HG02610 (cell line): ENCODE measurements at regions not wholly inside any gene's neighbourhood (a gene's known extent, or its start where the extent isn't known, plus 50 kb on each side); places are given as distances from the start of the nearest gene placed in this dataset.

Experiments
- ATAC-seq: cut with Tn5 transposase; IDR thresholded peaks from one replicate; pipeline ENCODE4 v1.9.1; 2021; ENCODE audit warnings: mild to moderate bottlenecking, moderate library complexity; ENCODE audit not compliant: unreplicated experiment

GRCh38 chr6:18752278-18753068, 365.3 kb downstream of the RNF144B start:
- no peak for ATAC-seq

- no peak for ATAC-seq
Measured at GRCh38 chr6:18753076-18753475, 365.9 kb downstream of the RNF144B start.

DNA sequence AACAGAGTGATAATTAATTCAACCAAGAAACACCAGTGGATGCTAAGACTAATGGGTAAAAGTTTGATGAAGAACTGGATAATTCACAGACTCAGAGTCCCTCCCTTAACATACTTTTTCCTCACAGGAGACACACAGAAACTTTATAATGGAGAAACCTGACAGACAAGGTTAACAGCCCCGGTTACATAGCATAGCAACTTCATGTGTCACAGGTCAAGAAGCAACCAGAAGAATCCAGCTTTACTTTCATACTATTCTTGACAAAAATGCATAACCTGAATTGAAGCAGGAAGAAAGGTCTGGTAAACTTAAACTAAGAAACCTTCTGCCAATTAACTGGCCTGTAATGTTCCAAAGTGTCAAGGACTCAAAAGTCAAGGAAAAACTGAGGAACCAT, 375.9 kb downstream of the RNF144B start:
- ATAC-seq, result no peak

- no peak for ATAC-seq
Measured at GRCh38 chr6:18784794-18785193, 397.6 kb downstream of the RNF144B start.

GRCh38 chr6:18785810-18786490, 398.8 kb downstream of the RNF144B start:
- no peak for ATAC-seq

DNA sequence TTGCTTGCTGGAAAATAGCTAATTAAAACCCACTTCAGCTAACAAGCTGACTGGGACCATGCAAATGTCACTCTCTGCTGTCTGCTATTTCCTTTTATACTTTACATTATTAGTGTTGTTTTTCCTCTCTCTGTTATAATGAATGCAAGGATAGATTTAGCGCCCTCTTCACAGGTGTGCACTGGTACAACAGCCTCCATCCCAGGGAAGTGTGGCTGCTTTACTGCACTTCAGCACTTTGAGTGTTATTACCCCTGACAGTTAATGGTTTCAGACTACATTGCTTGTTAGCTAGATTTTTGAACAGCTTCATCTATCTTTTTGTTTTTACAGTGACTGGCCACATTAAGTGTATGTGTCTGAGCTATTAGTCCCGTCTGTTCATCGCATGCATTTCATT, 405.7 kb downstream of the RNF144B start:
- no peak for ATAC-seq

- no peak for ATAC-seq
Measured at GRCh38 chr6:18795726-18796125, 408.6 kb downstream of the RNF144B start.

DNA sequence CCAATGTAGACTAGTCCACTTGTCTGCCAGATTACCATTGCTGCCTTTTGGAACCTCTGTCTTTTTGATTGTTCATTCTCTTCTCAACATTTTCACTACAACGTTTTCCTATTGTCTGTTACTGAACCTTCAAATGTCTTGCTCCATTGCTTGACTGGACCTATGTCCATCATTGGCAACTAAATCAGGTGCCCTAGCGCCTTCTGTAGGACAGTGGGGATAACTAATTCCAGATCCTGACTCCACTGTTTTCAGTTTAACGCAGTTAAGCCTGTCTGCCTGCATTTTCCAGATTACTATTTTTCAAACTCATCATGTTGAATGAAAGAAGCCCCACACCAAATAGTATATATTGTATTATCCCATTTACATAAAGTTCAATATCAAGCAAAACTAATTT, 433.6 kb downstream of the RNF144B start:
- ATAC-seq, result no peak

GRCh38 chr6:18823782-18824386, 436.7 kb downstream of the RNF144B start:
- no peak for ATAC-seq

GRCh38 chr6:18829272-18829870, 442.2 kb downstream of the RNF144B start:
- ATAC-seq, result no peak

DNA sequence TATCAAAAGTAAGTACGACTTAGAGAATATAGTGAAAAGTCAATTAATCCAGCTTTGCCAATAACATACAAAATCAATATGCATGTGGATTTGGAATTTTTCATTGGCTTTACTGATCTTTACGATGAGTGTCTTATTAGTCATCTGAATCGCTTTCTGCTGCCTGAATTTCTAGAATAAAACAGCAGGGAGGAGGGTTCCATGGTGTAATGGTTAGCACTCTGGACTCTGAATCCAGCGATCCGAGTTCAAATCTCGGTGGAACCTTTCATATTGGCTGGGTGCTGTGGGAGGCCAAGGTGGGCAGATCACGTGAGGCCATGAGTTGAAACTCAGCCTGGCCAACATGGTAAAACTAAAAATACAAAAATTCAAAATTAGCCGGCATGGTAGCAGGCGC, 448.8 kb downstream of the RNF144B start:
- ATAC-seq, result no peak

- ATAC-seq, result no peak
Measured at GRCh38 chr6:18837013-18837412, 449.9 kb downstream of the RNF144B start.

DNA sequence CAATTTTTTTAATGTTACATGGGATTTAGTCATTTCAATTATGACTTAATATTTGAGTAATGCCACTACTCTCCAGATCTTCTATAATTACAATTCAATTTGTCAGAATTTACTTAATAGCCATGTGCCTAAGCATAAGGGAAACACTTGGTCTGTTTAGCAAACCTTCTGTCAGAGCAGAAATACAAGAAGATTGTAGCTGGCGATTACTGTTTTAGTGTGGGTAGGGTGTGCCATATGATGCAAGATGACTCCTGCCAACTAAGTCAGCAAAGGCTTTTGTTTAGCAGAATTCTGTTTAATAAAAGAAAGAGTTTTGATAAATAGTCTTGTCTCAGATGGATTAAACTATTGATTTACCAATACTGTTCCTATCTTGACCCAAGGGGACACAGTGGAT, 455.4 kb downstream of the RNF144B start:
- ATAC-seq, result no peak

DNA sequence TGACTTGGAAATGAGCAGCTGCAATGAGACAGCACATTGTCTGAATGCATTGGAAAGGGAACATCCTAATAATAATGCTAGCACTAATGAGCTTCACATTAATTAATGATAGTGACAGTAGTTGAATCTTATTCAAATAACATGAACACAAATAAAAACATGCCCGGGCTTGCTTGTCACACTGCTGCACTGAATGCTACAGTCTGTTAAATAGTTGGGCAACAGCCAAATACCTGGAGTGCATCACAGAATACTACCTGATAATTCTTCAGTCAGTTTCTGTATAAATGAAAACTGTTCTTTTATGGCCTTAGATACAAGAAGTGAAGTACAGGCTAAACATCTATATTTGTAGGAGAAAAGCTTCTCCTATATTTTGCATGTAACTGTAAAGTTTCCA, 458.7 kb downstream of the RNF144B start:
- no peak for ATAC-seq

GRCh38 chr6:18846327-18846726, 459.2 kb downstream of the RNF144B start:
- no peak for ATAC-seq

DNA sequence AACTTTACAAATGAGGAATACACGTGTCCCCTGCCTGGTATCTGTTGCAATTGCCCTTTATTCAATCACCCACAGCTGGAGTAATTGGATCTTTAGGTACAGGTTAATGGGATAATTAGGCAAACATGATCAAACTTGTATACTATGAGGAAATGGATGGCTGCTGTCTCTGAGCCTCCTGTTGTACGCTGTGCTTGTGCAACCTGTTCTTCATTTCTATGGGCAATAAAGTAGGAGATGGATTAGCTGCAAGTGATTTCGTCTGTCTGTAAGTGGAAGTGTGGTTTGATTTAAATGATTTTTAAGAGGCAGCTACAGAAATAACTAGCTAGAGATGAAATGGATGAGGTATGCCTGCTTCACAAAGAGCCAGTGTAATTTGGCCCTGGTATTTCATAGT, 474.1 kb downstream of the RNF144B start:
- no peak for ATAC-seq

GRCh38 chr6:18883268-18883667, 496.1 kb downstream of the RNF144B start:
- ATAC-seq, result no peak

- no peak for ATAC-seq
Measured at GRCh38 chr6:18883851-18884250, 496.7 kb downstream of the RNF144B start.

DNA sequence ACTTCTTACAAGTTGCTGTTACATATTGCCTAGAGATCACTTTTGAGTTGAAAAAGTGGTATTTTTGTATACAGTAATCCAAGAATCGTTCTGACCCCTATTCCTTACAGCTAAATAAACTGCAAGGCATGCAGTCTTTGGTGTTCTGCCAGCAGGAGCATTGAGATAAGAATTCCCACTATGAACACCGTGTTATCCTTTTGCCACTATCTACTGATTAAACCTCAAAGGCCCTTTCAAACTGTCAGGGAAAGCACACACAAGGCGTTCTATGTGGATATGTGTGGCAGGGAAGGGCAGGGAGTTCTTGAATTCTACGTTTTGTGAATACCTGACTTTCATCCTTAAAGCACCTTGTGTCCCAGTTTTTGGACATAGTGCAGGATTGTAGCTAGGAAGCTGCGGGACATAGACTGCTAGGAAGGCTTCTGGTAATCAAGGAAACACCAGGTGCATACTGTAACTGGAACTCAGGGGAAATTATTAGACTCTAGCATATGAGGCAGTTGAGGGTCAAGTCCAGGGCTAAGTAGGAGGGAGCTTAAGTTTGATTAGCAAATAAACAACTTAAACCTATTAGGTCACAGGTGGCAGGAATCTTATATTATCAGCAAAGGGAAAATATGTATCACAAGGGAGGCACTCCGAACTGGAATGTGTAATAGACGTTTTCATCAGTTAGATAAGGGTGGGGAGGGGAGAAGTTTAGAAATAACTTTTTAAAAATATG, 506.6 kb downstream of the RNF144B start:
- no peak for ATAC-seq

DNA sequence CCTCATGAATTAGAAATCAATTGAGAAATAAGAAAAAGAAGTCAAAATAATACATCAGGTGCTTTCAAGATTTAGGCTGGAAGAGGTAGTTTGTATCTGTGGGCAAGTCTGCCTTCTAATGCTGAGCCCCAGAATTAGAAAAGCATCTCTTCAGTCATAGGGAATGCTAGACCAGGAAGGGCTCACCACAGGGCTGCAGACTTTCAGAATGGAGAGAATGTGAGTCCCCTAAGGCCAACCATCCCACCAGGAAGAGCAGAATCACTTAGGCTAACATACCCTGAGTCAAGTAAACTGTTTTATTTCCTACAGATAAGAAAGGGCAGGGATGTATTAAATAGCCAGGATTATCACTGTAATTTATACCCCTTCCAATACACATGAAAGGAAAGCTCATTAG, 510.2 kb downstream of the RNF144B start:
- ATAC-seq, result no peak

GRCh38 chr6:18904681-18905080, 517.5 kb downstream of the RNF144B start:
- ATAC-seq, result no peak
